ENCODE measurements at regions not wholly inside any gene's neighbourhood (a gene's known extent, or its start where the extent isn't known, plus 50 kb on each side); places are given as distances from the start of the nearest gene placed in this dataset.
A peak's percentile ranks its signal among the peaks of the same experiment; 100 is the strongest.
"Not testable (repeated sequence)": the region's sequence is repeated elsewhere in the genome, so short reads cannot be mapped to it uniquely, and the experiment has no call there.

GRCh38 chr14:34065690-34066391 lies 115.0 kb upstream of the EGLN3 start:
- FAIRE-seq (no peak), DNase-seq (ENCODE audit: low spot score) (no peak)

GRCh38 chr14:34065236-34065635 lies 114.4 kb upstream of the EGLN3 start:
- DNase-seq (ENCODE audit: low spot score) (no peak), FAIRE-seq (no peak)

- no peak for DNase-seq (ENCODE audit: low spot score)
- FAIRE-seq, result no peak
These were observed 113.5 kb upstream of the EGLN3 start for GRCh38 chr14:34064349-34064748.

GRCh38 chr14:34063470-34064164 lies 112.7 kb upstream of the EGLN3 start:
- no peak for FAIRE-seq
- peak; percentile 32 for DNase-seq (ENCODE audit: low spot score)

GRCh38 chr14:34063042-34063441 lies 112.2 kb upstream of the EGLN3 start:
- DNase-seq (ENCODE audit: low spot score) (no peak), FAIRE-seq (no peak)

GRCh38 chr14:34062353-34062973 lies 111.6 kb upstream of the EGLN3 start:
- no peak for FAIRE-seq
- DNase-seq (ENCODE audit: low spot score), result no peak

GRCh38 chr14:34060651-34060999 lies 109.8 kb upstream of the EGLN3 start:
- no peak for FAIRE-seq
- no peak for DNase-seq (ENCODE audit: low spot score)

GRCh38 chr14:34059925-34060650 lies 109.2 kb upstream of the EGLN3 start:
- FAIRE-seq, result no peak
- peak; percentile 65 for DNase-seq (ENCODE audit: low spot score)

GRCh38 chr14:34059037-34059924 lies 108.4 kb upstream of the EGLN3 start:
- DNase-seq (ENCODE audit: low spot score) (peak; percentile 81), FAIRE-seq (no peak)

- no peak for DNase-seq (ENCODE audit: low spot score)
- FAIRE-seq, result no peak
These were observed 107.6 kb upstream of the EGLN3 start for GRCh38 chr14:34058510-34058909.

- DNase-seq (ENCODE audit: low spot score) (no peak), FAIRE-seq (no peak)
These were observed 105.2 kb upstream of the EGLN3 start for GRCh38 chr14:34056046-34056445.

GRCh38 chr14:34055157-34055950 lies 104.5 kb upstream of the EGLN3 start:
- FAIRE-seq (no peak), DNase-seq (ENCODE audit: low spot score) (no peak)

- FAIRE-seq (peak; percentile 18), DNase-seq (ENCODE audit: low spot score) (peak; percentile 32)
These were observed 102.8 kb upstream of the EGLN3 start for GRCh38 chr14:34053666-34054065.

- FAIRE-seq, result peak; percentile 71
- peak; percentile 76 for DNase-seq (ENCODE audit: low spot score)
These were observed 101.8 kb upstream of the EGLN3 start for GRCh38 chr14:34052658-34053014.

GRCh38 chr14:34051966-34052657 lies 101.2 kb upstream of the EGLN3 start:
- peak; percentile 92 for FAIRE-seq
- peak; percentile 95 for DNase-seq (ENCODE audit: low spot score)

- no peak for FAIRE-seq
- peak; percentile 52 for DNase-seq (ENCODE audit: low spot score)
These were observed 99.7 kb upstream of the EGLN3 start for GRCh38 chr14:34050606-34051005.

GRCh38 chr14:34049790-34050189 lies 98.9 kb upstream of the EGLN3 start:
- FAIRE-seq (no peak), DNase-seq (ENCODE audit: low spot score) (no peak)

GRCh38 chr14:34049187-34049586 lies 98.3 kb upstream of the EGLN3 start:
- FAIRE-seq, result not testable (repeated sequence)

GRCh38 chr14:34046799-34047520 lies 96.1 kb upstream of the EGLN3 start:
- FAIRE-seq (no peak), DNase-seq (ENCODE audit: low spot score) (no peak)

More at GRCh38 chr14:34049187-34049586, 98.3 kb upstream of the EGLN3 start:
- not testable (repeated sequence) for DNase-seq (ENCODE audit: low spot score)
